GM21447 (cell line): ENCODE measurements at regions not wholly inside any gene's neighbourhood (a gene's known extent, or its start where the extent isn't known, plus 50 kb on each side); places are given as distances from the start of the nearest gene placed in this dataset.
A peak's percentile ranks its signal among the peaks of the same experiment; 100 is the strongest.
"Not testable (repeated sequence)": the region's sequence is repeated elsewhere in the genome, so short reads cannot be mapped to it uniquely, and the experiment has no call there.

Experiments used
- ATAC-seq: cut with Tn5 transposase; IDR thresholded peaks from one replicate; pipeline ENCODE4 v1.9.1; 2021; ENCODE audit not compliant: unreplicated experiment

DNA sequence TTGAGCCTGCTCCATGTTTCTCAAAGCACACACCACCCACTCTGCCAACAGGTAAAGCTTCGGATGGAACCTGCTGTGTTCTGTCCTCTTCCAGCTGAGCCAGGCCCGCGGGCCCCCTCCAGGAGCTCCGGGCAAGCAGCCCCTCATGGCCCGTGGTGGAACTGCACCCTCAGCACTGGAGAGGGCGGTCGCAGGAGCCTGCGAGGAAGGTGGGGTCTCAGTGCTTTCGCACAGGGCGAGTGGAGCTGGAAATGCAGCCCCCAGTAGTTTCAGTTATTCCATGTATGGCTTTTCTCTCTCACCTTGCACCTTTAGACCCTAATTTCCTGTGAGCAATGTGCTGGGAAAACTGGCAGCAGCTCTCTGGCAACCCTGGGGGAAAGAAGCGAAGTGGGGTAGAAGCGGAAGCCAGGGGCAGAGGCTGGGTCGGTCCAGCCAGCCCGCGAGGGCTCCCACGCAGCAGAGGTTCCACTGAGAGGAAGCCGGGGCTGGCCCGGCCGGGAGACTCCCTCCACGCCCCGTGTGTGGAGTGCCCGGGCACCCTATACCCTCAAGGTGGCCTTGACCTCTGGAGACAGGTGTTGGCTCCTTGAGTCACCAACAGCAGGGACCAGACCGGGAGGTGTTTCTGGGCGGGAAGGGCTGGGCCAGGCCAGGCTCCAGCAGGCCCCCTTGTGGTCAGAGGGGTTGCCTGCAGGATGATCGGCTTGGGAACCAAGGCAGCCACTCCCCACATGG, 119.9 kb upstream of the TMEM45B start:
- peak; percentile 81 for ATAC-seq

DNA sequence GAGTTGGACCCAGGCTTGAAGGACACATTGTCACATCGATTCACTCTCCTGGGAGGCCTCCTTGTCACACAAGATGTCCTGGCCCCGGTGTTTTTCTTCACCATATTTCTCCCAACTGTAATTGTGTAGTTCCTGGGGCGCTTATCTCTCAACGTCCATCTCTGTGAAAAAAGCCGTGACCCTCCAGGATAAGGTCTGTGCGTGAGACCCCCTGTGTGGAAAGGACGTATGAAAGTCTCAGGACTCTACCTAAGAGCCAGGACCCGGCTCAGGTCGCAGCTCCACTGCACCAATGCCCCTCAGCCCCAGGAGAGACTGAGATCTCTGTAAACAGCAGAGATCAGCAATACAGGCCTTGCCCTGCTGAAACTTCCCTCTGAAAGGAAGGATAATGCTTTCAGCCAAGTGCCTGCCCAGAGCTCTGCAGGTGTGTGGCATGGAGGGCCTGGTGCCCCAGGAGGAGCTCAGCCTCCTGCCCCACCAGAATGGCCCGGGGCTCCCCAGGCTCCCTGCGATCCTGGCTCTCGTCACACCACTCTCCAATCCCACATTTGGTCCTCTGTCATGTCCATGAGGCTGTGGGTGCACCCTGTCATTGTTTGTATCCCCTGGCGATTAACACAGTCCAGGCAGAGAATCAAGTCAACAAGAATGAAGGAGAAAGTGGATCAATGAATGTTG, 119.2 kb upstream of the TMEM45B start:
- no peak for ATAC-seq

DNA sequence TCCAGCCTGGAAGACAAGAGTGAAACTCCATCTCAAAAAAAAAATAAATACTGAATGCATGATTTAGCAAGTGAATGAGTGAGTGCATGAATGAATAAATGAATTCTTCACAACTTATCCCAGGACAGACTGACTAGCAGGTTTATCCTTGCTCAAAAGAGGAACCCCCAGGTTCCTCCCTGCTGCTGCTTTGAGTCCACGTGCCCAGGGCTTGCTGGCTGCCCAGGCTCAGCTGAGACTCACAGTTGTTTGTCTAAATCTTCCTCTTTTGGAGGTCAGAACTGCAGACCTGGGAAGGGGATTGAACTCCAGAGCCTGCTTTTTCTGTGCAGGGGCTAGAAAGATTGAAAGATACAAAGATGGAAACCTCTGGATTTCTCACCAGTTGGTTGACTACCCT, 117.4 kb upstream of the TMEM45B start:
- no peak for ATAC-seq

DNA sequence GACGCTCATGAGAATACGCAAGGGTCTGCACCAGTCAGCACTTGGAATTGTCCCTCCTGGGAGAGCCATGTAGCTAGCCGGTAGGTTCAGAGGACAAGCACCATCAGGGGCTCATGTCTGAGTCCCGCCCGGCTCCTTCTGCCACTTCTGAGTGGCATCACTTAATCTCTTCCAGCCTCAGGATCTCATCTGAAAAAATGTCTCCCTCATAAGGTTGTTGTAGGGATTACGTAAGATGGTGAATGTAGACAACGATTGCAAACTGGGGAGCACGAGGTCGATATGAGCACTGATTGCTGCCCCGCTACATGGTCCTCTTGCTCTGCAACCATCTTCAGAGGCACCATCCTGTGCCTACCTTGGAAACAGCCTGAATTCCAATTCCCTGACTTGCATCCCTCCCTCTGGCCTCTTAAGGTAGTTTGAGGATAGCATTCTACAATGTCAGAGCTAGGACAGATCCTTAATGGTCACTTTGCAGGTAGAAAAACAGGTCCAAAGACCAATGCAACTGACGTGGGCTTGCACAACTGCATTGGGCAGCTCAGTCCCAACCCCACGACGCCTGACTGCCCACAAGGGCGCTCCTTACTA, 115.8 kb upstream of the TMEM45B start:
- no peak for ATAC-seq

DNA sequence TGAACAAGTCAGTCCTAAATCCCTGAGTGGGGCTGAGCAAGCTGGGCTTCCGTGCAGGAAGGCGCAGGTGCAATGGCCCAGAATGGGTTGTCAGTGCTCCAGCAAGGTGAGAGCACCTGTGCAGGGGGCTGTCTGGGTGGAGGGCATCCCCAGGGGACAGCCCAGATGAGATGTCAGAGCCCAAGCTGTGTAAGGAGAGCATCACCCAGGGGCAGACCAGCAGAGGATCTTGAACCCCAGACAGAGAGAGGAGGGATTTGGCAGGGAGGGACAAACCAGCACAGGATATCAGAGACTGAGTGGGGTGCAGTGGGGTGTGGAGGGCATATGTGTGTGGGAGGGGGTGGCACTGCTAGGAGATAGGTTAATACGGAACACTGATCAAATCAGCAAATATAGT, 114.9 kb upstream of the TMEM45B start:
- no peak for ATAC-seq

DNA sequence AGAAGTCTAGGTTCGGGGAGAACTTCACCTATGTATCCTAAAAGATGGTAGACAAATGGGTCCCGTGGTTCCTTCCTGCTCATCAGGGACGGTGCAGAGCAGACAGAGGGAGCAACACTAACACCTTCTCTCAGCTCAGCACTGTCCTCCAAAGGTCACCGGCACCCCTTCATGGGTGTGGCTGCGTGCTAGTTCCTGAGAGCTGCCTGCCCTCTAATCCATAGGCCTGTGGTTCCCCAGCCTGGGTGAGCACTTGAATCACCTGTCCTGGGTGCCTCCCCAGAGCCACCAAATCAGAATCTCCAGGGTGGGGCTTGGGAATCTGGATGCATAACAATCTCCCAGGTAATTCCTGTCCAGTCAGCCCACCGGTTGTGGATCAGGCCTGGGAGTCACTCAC, 113.9 kb upstream of the TMEM45B start:
- ATAC-seq = no peak

DNA sequence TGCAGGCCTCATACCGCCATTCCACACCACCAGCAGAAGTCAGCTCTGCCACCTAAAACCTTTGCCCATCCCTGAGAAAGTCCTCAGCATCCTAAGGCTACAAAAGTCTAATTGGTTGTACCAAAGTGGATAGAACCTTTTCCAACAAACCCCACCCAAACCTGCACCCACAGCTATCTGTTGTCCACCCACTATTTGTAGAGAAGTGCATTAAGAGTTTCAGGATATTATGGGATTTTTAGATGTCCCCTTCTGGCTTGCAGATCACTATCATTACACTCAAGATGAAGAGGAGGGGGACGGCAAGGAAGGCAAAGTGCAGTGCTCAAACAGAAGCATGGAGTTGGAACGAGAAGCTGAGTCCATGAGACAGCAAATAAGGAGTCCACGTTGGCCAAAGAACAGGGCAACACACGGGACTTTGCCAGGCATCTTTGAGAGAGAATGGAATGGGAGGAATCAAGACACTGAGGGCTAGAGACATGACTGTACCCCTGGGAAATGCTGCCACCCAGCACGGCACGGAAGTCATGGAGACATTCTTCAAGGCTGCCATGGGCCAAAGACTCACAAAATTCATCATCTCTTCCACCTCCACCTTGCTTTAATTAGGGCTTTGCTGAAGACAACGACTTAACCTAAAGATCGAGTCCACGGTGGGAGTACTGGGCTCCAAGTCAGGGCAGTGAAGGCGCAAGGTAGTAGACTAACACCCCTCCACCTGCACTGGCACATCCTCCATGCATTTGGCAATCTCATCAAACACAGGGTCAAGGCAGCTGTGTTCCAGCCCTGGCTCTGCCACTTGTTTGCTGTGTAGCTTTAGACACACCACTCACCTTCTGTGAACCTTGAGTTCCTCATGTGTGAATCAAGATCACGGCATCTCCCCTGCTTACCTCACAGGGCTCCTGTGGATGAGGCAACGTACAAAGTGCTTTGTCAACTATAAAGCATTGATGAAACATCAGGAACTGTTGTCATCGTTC, 112.9 kb upstream of the TMEM45B start:
- ATAC-seq = no peak

DNA sequence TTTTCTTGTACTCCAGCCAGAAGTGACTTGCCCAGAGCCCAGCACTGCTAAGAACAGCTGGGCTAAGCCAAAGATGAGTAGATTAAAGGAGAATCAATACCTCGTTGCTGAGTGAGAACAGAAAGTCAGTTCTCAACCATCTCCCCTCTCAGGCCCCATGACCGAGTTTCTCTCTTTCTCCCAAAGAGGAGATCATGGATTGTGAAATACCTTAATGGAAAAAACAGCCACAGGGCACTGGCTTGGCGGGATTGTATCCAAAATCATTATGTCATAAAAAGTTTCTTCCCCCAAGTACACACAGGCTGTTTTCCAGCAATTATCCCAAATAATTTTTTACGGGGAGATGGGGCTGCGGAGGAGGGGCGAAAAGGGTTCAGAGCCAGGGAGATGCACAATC, 111.8 kb upstream of the TMEM45B start:
- ATAC-seq = no peak

DNA sequence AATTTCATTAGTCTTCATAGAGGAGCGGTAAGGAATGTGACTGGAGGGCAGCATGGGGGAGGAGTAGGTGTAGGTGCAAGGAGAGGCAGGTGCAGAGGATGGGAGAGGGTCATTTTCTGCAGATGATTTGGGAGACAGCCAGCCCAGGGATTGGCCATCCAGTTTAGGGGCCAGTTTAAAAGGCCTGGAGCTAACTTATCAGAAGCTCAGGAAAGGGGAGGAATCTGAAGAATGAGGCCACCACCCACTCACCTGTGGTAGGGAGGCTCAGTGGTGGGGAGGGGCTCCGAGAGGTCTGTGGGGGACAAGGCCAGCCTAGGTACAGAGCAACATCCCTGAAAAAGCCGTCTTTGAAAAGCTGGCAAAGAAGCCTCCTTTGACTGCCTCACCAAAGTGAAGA, 110.8 kb upstream of the TMEM45B start:
- no peak for ATAC-seq

DNA sequence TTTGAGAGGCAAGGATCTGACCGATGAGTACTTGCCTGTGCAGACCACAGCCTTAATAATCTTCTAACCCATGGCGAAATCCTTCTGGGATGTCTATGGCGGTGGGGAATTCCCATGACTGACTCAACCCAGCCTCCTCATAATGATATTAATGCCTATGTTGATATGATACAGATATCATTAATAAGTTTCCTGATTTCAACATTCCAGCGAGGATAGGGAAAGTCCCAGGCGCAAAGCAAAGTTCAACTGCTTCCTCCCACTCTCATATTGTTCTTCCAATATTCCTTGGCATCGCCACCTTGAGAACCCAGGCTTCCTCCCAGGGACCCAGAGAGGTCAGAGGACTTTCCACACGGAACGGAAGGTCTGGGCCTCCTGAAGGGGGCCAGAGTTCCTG, 110.3 kb upstream of the TMEM45B start:
- ATAC-seq = no peak

DNA sequence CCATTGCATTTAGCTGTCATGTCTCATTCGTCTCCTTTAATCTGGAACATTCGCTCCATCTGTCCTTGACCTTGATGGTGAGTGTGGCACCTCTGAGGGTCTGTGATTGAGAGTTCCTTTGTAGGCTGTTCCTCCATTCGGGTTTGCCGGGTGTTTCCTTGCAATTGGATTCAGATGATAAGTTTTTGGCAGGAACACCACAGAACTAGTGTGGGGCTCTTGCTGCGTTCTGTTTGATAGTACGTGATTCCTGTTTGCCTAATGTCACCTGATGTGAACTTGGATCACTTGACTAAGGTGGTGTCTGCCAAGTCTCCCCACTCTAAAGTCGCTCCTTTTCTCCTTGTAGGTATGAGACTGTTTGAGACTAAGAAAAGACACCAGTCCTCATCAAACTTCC, 109.7 kb upstream of the TMEM45B start:
- ATAC-seq = no peak

DNA sequence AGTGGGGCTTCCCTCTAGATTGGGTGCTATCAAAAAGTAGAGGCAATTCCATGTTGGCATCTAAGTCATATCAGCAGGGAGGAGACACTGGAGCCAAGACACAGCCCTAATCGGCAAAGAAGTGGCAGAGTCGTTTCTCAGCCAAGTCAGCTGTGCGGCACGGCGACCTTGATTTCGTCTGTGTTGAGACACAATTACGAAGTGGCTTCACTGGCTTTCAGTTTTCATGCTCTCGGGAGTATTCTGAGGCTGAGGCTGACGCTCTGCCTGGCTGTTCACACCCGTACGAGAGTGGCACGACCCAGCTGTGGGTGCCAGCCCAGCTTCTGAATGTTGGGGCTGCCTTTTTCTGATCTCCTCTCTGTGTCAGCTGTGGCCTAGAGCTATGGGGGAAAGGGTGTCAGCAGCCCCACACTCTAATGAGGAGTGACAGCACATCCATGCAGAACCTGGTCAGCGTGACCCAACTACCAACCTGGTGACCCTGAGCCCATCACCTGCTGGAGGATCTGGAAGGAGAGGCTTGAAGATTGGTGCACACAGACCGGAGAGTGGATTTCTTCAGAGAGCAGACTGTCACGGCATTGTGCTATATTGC, 105.7 kb upstream of the TMEM45B start:
- ATAC-seq = no peak

DNA sequence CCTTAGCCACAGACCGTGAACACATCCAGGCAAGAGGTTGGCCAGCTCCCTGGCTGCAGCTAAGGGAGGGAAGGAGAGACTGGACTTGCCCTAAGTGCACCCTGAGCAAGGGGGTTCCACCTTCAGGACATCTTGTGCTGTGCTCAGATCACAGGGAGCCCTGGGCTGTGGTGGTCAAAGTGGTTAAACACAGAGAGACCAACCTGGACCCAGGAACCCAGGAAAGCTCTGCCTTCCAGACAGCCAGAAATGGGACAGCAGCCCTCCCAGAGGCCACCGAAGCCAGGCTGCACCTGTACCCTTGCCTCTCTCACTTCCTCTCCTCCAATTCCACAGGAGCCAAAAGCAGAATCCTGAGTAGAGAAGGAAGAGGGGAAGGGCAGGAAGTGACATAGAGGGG, 105.2 kb upstream of the TMEM45B start:
- ATAC-seq = no peak

DNA sequence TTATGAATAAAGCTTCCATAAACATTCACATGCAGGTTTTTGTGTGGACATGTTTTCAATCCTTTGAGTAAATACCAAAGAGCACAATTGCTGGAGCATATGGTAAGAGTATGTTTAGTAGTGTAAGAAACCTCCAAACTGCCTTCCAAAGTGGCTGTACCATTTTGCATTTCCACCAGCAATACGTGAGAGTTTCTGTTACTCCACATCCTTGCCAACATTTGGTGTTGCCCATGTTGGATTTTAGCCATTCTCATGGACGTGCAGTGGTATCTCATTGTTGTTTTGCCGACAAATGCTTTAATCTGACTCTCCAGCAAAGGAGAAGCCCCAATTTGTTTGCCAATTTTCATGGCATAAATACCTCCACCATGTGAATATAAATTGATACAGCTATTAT, 103.9 kb upstream of the TMEM45B start:
- no peak for ATAC-seq

DNA sequence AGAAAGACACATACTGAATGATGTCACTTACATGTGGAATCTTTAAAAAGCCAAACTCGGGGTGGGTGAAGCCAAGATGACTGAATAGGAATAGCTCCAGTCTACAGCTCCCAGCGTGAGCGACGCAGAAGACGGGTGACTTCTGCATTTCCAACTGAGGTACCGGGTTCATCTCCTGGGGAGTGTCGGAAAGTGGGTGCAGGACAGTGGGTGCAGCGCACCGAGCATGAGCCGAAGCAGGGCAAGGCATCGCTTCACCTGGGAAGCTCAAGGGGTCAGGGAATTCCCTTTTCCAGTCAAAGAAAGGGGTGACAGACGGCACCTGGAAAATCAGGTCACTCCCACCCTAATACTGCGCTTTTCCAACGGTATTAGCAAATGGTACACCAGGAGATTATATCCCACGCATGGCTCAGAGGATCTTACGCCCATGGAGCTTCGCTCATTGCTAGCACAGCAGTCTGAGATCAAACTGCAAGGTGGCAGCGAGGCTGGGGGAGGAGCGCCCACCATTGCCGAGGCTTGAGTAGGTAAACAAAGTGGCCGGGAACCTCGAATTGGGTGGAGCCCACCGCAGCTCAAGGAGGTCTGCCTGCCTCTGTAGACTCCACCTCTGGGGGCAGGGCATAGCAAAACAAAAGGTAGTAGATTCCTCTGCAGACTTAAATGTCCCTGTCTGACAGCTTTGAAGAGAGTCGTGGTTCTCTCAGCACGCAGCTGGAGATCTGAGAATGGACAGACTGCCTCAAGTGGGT, 103.0 kb upstream of the TMEM45B start:
- ATAC-seq = not testable (repeated sequence)

DNA sequence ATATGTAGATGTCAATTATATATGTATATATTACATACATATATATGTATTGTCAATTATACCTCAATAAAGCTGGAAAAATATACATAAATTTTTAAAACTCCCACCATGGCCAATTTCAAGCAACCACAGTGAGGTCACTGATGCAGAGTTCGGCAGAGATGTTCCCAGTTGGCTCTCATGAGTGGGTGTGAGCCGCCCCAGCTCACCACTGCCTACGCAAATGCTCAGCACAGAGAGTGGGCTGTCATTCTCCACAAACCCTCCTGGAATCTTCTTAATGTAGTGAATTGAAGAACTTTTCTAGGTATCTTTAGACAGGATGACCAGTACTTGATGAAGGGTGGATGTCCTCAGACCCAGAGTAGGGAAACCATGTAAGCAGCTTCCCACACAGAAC, 96.6 kb upstream of the TMEM45B start:
- ATAC-seq = no peak

DNA sequence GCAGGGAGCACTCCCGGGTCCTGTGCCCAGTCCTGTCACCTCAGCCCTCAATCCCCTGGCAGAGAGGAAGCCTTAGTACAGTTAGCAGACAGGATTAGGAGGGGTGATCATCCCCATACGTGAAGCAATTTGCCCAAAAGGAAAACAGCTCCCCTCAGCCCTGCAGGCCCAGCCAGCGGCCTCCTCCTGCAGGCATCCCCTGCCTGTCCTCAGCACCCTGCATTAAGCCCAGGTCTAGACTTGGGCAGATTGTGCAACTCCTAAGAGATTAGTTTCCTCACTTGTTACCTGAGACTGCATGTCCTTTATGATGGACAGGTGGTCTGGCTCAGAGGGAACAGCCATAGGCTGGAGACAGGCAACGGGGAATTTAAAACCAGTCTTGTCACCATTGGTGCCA, 95.5 kb upstream of the TMEM45B start:
- ATAC-seq = no peak

DNA sequence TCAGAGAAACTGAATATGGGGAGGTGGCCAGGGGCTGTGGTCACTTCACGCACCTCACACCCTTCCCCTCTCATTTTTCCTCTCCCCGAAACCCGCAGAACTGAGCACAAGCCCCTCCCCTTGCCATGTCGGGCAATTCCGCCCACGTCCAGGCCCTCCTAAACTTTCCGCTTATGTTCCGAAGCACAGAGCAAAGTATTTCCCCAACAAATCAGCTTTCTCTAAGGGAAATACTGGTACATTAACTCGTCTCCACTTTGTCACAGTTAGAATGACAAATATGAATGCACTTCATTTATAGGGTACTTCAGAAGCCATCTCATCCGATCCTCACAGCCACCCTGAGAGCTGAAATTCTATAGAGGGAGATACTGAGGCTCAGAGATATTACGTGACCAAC, 94.7 kb upstream of the TMEM45B start:
- ATAC-seq = no peak

DNA sequence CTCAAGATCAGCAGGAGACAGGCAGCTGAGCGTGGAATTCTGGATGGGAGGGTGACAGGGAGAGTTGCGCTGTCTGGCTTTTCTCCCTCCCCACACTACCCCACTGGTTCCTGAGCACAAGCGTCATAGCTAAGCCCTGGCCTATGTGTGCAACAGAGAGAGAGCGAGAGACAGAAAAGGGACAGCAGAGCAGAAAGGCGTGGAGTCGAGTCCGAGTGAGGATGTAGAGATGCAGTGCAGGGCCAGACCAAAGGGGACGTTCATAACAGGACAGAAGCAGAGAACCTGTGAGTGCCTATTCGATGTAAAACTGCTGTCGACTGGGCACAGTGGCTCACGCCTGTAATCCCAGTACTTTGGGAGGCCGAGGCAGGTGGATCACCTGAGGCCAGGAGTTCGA, 94.0 kb upstream of the TMEM45B start:
- no peak for ATAC-seq

DNA sequence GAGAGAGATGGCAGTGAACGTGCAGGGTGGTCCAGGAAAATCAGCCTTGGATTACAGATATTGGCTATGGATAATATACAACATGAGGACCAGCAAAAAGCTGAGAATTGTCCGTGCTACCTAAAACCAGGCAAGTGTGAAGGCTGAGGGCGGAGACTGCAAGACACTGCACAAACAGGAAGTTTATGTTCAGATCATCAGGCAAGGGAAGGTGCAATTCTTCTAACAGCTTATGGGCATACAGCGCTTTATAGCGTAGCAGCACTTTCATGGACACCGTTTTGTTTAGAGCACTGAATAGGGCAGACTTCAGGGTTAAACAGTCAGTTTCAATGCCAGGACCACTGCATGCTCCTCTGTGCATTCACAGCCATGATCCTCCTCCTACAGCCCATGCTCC, 93.1 kb upstream of the TMEM45B start:
- ATAC-seq = no peak
